ENCODE measurements at regions not wholly inside any gene's neighbourhood (a gene's known extent, or its start where the extent isn't known, plus 50 kb on each side); places are given as distances from the start of the nearest gene placed in this dataset.

GRCh38 chr12:66048218-66048834, 82.2 kb downstream of the LLPH start:
- Histone ChIP-seq H2BK15ac (ENCODE audit: low read length) (no peak overlapping the region), H3K9me3 (ENCODE audit: insufficient read depth in 2 of 2, low read depth in 1 of 2, low read length in 1 of 2) (no peaks in the 10 kb centered on the region), H3K79me2 (ENCODE audit: control insufficient read depth in 1 of 2, insufficient read depth in 2 of 2, low read length in 2 of 2) (no peaks in the 10 kb centered on the region), H3K9ac (replicated peaks in 1 of 4; ENCODE audit: extremely low read depth in 1 of 4, low read depth in 3 of 4, low read length in 3 of 4) (no peak overlapping the region), H2BK120ac (replicated peaks; ENCODE audit: low read depth, low read length) (no peak overlapping the region), H3K14ac (ENCODE audit: insufficient read length) (no peak overlapping the region), H4K8ac (ENCODE audit: extremely low read depth, insufficient read depth, low read length) (no peak overlapping the region), H3K56ac (replicated peaks; ENCODE audit: insufficient read length, low read depth, low read length) (no peak overlapping the region), H3K4me1 (replicated peaks in 1 of 4; ENCODE audit: control insufficient read depth in 3 of 4, insufficient read depth in 4 of 4, low read length in 3 of 4) (no peaks in the 10 kb centered on the region), H2BK12ac (ENCODE audit: low read depth, low read length) (no peak overlapping the region), H2AK5ac (ENCODE audit: low read depth, low read length) (no peak overlapping the region), H3K4ac (replicated peaks; ENCODE audit: insufficient read length, low read depth, low read length) (no peak overlapping the region), H3K4me3 (ENCODE audit: extremely low read depth in 1 of 4, insufficient read depth in 2 of 4, low read depth in 3 of 4, low read length in 4 of 4) (no peak overlapping the region), H3K27me3 (replicated peaks in 1 of 4; ENCODE audit: control insufficient read depth in 3 of 4, extremely low read depth in 1 of 4, insufficient read depth in 3 of 4, low read length in 3 of 4) (no peaks in the 10 kb centered on the region), H3K36me3 (ENCODE audit: control insufficient read depth in 2 of 4, insufficient read depth in 4 of 4, low read length in 3 of 4) (no peaks in the 10 kb centered on the region), H4K5ac (ENCODE audit: insufficient read length, low read depth, low read length) (no peak overlapping the region), H3K27ac (ENCODE audit: low read depth, low read length) (no peak overlapping the region), H3K23me2 (ENCODE audit: low read depth, low read length) (no peaks in the 10 kb centered on the region), H2AFZ (ENCODE audit: low read length) (peak overlapping the region; percentile 52; the same call in 1 of the 2 replicates), H4K91ac (replicated peaks; ENCODE audit: insufficient read length, low read length) (no peak overlapping the region), H2BK5ac (ENCODE audit: low read depth, low read length) (no peak overlapping the region), H3K18ac (ENCODE audit: extremely low read depth, low read length) (no peak overlapping the region), H4K20me1 (replicated peaks in 1 of 2; ENCODE audit: control insufficient read depth in 1 of 2, insufficient read depth in 2 of 2, low read length in 2 of 2) (no peaks in the 10 kb centered on the region), H2BK20ac (ENCODE audit: low read length) (no peak overlapping the region), H3K4me2 (ENCODE audit: insufficient read depth in 1 of 2, low read depth in 2 of 2, low read length in 2 of 2) (no peak overlapping the region), H3K23ac (ENCODE audit: insufficient read length) (no peak overlapping the region), H3K79me1 (ENCODE audit: low read depth, low read length) (no peaks in the 10 kb centered on the region)
- DNase-seq (ENCODE audit: low read depth in 1 of 2, low spot score in 2 of 2) (no peak), FAIRE-seq (no peak)
- WGBS, 2 experiments (ENCODE audit: extremely low coverage in 1 of 2, insufficient coverage in 1 of 2, insufficient read length in 1 of 2, insufficient replicate concordance in 2 of 2, low coverage in 1 of 2, low lambda C conversion rate in 2 of 2, missing lambda C conversion rate in 1 of 2), result 88% methylated on average over 8 of the region's 8 CpGs; no CpG with 5 or more reads in 1 of the 2 experiments
- ChIA-PET CTCF (ENCODE audit: partially characterized antibody) (no interaction called here), POLR2A (ENCODE audit: partially characterized antibody) (no interaction called here)
- TF ChIP-seq PHF8 (conservative IDR thresholded peaks at IDR 0.05; ENCODE audit: low read depth, low read length) (no peak), CEBPB (IDR thresholded peaks at IDR 0.05; ENCODE audit: low read depth, low read length) (no peak), USF2 (IDR thresholded peaks at IDR 0.05; ENCODE audit: low read length) (no peak), SAP30 (IDR thresholded peaks at IDR 0.05; ENCODE audit: insufficient read depth, insufficient replicate concordance, low read length) (no peak), TCF12 (IDR thresholded peaks at IDR 0.05; ENCODE audit: low read depth, low read length) (no peak), SIRT6 (IDR thresholded peaks at IDR 0.05; ENCODE audit: low read length) (no peak), POU5F1 (IDR thresholded peaks at IDR 0.05; ENCODE audit: low read depth, low read length) (no peak)
